BLaER1 treated with 17β-estradiol and CSF1 and Interleukin-3, amounts not matched to agents 10 nM and 100 nM (cell line): ENCODE measurements at regions not wholly inside any gene's neighbourhood (a gene's known extent, or its start where the extent isn't known, plus 50 kb on each side); places are given as distances from the start of the nearest gene placed in this dataset.

Experiments
- H3K27ac ChIP-seq, 11 experiments: shearing (Covaris generic); formaldehyde crosslinking; 2 replicates each; pipeline ENCODE4 v1.8.1; 2022
- H3K27me3 ChIP-seq, 11 experiments: shearing (Covaris generic); formaldehyde crosslinking; 2 replicates each; pipeline ENCODE4 v1.8.1; 2022
- H3K36me3 ChIP-seq, 11 experiments: shearing (Covaris generic); formaldehyde crosslinking; 2 replicates each; pipeline ENCODE4 v1.8.1; 2022
- H3K4me1 ChIP-seq, 10 experiments: shearing (Covaris generic); formaldehyde crosslinking; 2 replicates each; pipeline ENCODE4 v1.8.1; 2022
- H3K4me2 ChIP-seq, 11 experiments: shearing (Covaris generic); formaldehyde crosslinking; 2 replicates each; pipeline ENCODE4 v1.8.1; 2022
- H3K4me3 ChIP-seq, 10 experiments: shearing (Covaris generic); formaldehyde crosslinking; 2 replicates each; pipeline ENCODE4 v1.8.1; 2022
- H3K9ac ChIP-seq, 11 experiments: shearing (Covaris generic); formaldehyde crosslinking; 2 replicates each; pipeline ENCODE4 v1.8.1; 2022
- H3K9me3 ChIP-seq, 11 experiments: shearing (Covaris generic); formaldehyde crosslinking; replicated peaks in 1 of 11; 2 replicates each; pipeline ENCODE4 v1.8.1; 2022
- H4K20me1 ChIP-seq, 11 experiments: shearing (Covaris generic); formaldehyde crosslinking; 2 replicates each; pipeline ENCODE4 v1.8.1; 2022
- Cebpa-rat ChIP-seq, 11 experiments: shearing (Covaris generic); IDR thresholded peaks; 2 replicates each; pipeline ENCODE4 v1.8.1; 2022

DNA sequence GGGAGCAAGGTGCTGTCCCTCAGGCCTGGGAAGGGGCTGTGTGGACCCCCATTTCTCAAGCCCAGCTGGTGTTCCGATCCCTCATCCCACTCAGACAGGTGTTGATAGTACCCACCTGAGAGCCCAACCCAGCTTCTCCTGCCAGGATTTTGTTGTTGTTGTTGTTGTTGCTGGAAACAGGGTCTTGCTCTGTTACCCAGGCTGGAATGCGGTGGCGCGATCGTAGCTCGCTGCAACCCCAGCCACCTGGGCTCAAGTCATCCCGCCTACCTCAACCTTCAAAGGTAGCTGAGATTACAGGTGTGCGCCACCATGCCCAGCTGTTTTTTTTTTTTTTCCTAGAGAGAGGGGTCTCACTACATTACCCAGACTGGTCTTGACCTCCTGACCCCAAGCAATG lies 209.9 kb downstream of the PHETA1 start:
- H3K9ac ChIP-seq: no peak overlapping the region
- H3K36me3 ChIP-seq: no peaks in the 10 kb centered on the region
- H3K27ac ChIP-seq: no peak overlapping the region
- no peak overlapping the region for H3K4me2 ChIP-seq
- no peaks in the 10 kb centered on the region for H3K27me3 ChIP-seq
- no peak for TF ChIP-seq Cebpa-rat (IDR thresholded peaks at IDR 0.05)
- H3K4me3 ChIP-seq: no peak overlapping the region
- H3K9me3 ChIP-seq: no peaks in the 10 kb centered on the region
- no peaks in the 10 kb centered on the region for H3K4me1 ChIP-seq
- no peaks in the 10 kb centered on the region for H4K20me1 ChIP-seq

DNA sequence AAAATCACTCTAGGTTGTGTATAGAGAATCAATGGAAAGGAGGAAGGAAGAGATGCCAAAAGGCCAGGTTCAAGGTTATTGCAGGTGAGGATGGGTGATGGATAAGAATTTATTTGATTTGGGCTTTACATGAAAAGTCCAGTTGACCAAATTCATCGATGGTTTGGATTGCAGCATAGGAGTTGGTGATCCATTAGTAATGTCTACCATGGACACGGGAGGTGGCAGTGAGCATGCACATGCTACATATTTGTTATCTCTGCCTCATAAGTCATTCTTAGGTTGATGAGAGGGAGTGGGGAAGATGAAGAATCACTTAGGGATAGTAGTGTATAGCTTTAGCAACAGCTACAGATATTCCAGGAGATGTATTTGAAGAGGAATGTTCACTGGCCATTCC lies 211.4 kb downstream of the PHETA1 start:
- H3K27ac ChIP-seq: no peak overlapping the region

DNA sequence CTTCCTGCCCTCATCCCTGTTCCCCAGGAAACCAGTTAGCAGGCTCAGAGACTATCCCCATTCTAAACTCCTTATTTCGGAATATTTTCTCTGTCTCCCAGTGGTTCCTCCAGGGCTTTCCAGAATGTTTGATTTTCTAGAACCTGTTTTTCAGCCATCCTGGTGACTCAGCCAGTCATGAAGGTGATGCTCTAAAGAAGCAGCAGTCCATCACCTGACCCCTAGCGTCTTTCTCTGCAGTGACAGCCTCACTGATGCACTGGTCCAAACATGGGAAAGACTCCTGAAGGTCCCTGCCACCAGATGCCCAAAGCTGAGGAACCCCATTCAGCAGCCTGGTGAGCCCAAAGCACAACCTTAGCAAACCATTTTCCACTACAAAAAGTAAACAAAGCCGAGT lies 212.6 kb downstream of the PHETA1 start:
- Histone ChIP-seq H3K9me3 (no peaks in the 10 kb centered on the region), H3K4me1 (no peaks in the 10 kb centered on the region), H3K27ac (no peak overlapping the region), H3K9ac (no peak overlapping the region), H3K4me2 (no peak overlapping the region), H3K4me3 (no peak overlapping the region), H3K27me3 (no peaks in the 10 kb centered on the region), H4K20me1 (no peaks in the 10 kb centered on the region), H3K36me3 (no peaks in the 10 kb centered on the region)
- no peak for TF ChIP-seq Cebpa-rat (IDR thresholded peaks at IDR 0.05)

More for the DNA sequence above, 211.4 kb downstream of the PHETA1 start:
- no peaks in the 10 kb centered on the region for H3K9me3 ChIP-seq
- H3K4me3 ChIP-seq: no peak overlapping the region
- H3K9ac ChIP-seq: no peak overlapping the region
- H3K4me2 ChIP-seq: no peak overlapping the region
- no peaks in the 10 kb centered on the region for H4K20me1 ChIP-seq
- no peaks in the 10 kb centered on the region for H3K4me1 ChIP-seq
- H3K27me3 ChIP-seq: no peaks in the 10 kb centered on the region
- TF ChIP-seq Cebpa-rat (IDR thresholded peaks at IDR 0.05): no peak
- H3K36me3 ChIP-seq: no peaks in the 10 kb centered on the region

DNA sequence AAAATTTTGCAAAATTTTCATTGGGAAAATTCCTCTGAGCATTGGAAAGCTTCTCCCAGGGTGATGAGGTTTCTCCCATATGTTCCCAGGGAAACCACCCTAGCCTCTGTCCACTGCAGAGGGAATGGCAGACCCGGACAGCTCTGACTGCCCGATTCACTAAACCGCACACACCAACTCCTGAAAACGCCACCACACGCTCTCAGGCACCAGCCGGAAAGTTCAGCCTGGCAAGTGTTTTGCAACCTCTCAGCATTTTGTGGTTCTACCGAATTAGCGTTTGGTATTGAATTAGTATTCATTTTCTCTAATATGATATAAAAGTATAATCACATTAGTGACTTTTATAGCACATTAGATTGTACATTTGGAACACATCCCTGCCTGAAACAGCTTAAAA lies 213.4 kb downstream of the PHETA1 start:
- no peaks in the 10 kb centered on the region for H3K9me3 ChIP-seq
- H3K27me3 ChIP-seq: no peaks in the 10 kb centered on the region
- no peak overlapping the region for H3K9ac ChIP-seq
- no peak overlapping the region for H3K4me2 ChIP-seq
- H3K4me3 ChIP-seq: no peak overlapping the region
- peaks cover 0 to 7% (median 1%) of the 10 kb centered on the region in 10 experiments; a peak in 8 of 20 replicates for H3K4me1 ChIP-seq
- no peak for TF ChIP-seq Cebpa-rat (IDR thresholded peaks at IDR 0.05)
- H3K27ac ChIP-seq: no peak overlapping the region
- H4K20me1 ChIP-seq: no peaks in the 10 kb centered on the region
- H3K36me3 ChIP-seq: no peaks in the 10 kb centered on the region

DNA sequence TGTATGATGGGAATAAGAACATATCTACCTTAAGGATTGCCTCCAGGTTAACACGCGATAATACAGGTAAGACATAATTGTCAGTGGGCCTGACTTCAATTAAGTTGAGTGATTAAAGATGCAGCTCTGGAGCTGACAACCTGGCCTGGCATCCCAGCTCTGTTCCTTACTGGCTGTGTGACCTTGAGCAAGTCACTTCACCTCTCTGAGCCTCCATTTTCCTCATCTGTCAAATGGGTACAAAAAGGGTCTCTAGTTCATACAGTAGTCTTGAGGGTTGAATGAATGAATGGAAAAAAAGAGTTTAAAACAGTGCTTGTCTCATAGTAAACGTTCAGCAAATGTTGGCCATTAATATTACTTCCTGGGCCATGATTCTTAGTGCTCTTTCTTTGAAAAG lies 213.9 kb downstream of the PHETA1 start:
- no peaks in the 10 kb centered on the region for H3K36me3 ChIP-seq
- H3K9ac ChIP-seq: no peak overlapping the region
- no peak overlapping the region for H3K27ac ChIP-seq
- peaks cover 0 to 3% (median 0%) of the 10 kb centered on the region in 11 experiments; a peak in 1 of 22 replicates for H3K27me3 ChIP-seq
- H4K20me1 ChIP-seq: no peaks in the 10 kb centered on the region
- no peaks in the 10 kb centered on the region for H3K9me3 ChIP-seq
- no peak overlapping the region for H3K4me2 ChIP-seq
- H3K4me3 ChIP-seq: no peak overlapping the region
- no peak for TF ChIP-seq Cebpa-rat (IDR thresholded peaks at IDR 0.05)
- H3K4me1 ChIP-seq: peaks cover 0 to 12% (median 6%) of the 10 kb centered on the region in 10 experiments; a peak in 15 of 20 replicates

DNA sequence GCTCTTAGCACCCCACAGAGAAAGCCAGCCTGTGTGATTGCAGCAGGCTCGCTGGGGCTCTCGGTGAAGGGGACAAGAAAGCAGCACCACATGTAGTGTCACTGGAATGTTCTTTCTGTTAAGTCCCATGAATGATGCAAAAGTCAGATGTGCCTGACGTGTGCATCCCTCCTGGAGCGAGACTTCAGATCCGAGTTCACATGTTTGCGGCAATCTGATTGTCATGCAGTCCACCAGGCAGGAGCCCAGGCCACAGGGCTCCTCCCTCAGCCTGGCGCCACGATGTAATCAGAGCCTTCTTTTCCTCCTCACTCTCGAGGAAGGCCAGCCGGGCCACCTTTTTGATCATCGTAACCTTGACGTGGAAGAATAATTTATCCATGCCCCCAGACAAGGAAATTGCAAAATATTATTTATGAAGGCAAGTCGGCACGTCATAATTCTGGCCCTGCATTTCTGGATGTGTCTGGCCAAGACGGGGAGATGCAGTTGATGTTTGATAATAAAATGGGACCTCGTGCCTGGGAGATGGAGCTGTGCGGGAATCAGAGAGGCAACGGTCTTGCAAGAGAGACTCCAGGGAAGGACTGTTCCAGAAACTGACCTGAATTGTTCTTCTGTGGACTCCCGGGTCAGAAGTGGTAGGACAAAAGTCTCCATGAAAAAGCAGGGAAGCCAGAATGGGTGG lies 214.6 kb downstream of the PHETA1 start:
- Histone ChIP-seq H3K4me3 (no peak overlapping the region), H3K9me3 (no peaks in the 10 kb centered on the region), H3K9ac (no peak overlapping the region), H3K4me2 (no peak overlapping the region), H4K20me1 (no peaks in the 10 kb centered on the region), H3K4me1 (peaks cover 4 to 18% (median 13%) of the 10 kb centered on the region in 10 experiments; a peak in 18 of 20 replicates), H3K27ac (no peak overlapping the region), H3K27me3 (peaks cover 0 to 8% (median 0%) of the 10 kb centered on the region in 11 experiments; a peak in 1 of 22 replicates), H3K36me3 (no peaks in the 10 kb centered on the region)
- TF ChIP-seq Cebpa-rat (IDR thresholded peaks at IDR 0.05): no peak

DNA sequence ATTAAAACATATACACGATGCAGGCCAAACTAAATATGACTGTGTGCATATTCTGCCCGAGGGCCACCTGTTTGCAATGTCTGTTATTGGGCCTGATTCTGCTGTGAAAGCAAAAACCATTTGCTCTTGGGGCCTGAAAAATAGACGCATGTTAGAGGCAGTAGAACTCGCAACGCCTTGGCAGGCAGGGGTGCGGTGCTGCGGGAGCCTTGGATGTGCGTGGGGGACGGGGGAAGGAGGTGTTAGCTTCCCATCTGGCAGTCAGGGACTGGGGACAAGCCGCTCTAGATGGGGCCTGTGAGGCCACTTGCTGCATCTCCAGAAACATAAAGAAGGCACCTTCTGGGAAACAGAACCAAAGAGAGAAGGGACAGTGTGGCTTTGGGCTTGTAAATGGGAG lies 216.3 kb downstream of the PHETA1 start:
- no peaks in the 10 kb centered on the region for H4K20me1 ChIP-seq
- no peak for TF ChIP-seq Cebpa-rat (IDR thresholded peaks at IDR 0.05)
- no peak overlapping the region for H3K27ac ChIP-seq
- H3K9me3 ChIP-seq: no peaks in the 10 kb centered on the region
- H3K4me1 ChIP-seq: peaks cover 8 to 21% (median 17%) of the 10 kb centered on the region in 10 experiments; a peak in 18 of 20 replicates
- H3K4me2 ChIP-seq: no peak overlapping the region
- H3K4me3 ChIP-seq: no peak overlapping the region
- H3K9ac ChIP-seq: no peak overlapping the region
- H3K36me3 ChIP-seq: no peaks in the 10 kb centered on the region
- peaks cover 0 to 8% (median 0%) of the 10 kb centered on the region in 11 experiments; a peak in 1 of 22 replicates for H3K27me3 ChIP-seq

DNA sequence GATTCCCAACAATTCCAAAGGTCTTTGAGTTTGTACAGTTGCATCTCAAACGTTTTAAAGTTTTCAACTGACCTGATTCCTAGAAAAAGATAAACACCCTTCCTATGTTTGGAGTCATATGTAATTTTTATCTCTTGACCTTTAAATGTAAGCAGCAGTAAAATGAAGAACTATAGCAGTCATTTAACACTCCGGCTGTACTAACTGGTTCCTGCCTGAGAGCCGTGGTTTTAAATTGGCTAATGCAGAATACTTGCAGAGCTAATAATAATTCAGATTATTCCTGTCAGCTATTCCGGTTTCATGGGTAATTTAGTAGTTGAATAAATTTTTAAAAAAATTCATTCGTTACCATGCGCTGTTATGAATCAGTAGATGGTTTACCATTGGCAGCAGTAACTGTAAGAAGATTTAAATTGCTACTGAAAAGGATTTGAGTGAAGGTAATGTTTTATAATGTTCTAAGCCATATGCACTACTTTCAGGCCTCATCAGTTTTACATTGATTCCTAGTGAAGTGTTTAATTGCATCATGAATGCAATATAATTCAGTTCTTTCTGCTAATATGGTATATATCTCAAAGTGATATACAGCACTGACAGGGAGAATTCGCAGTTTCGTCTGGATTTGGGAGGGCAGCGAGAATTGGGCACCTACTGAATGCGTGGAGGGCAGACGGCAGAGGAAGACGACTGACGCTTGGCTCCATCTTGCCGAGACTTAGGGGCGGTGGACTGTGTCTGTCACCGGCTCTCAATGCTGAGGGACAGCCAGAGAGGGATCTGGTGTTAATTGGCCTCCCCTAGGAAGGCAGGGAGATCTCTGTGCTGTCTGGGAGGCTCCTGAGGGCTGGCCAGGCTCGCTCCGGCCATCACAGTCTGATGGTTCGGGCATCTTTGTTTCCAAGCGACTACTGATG lies 217.7 kb downstream of the PHETA1 start:
- Histone ChIP-seq H3K9me3 (no peaks in the 10 kb centered on the region), H3K4me3 (no peak overlapping the region), H3K36me3 (no peaks in the 10 kb centered on the region), H3K9ac (no peak overlapping the region), H3K4me2 (peak overlapping the region in 4 of 11 experiments; percentile 24 to 71 (median 44); a peak in 3 of 22 replicates), H4K20me1 (no peaks in the 10 kb centered on the region), H3K4me1 (peaks cover 8 to 21% (median 17%) of the 10 kb centered on the region in 10 experiments; a peak in 18 of 20 replicates), H3K27ac (no peak overlapping the region), H3K27me3 (peaks cover 0 to 8% (median 0%) of the 10 kb centered on the region in 11 experiments; a peak in 1 of 22 replicates)
- TF ChIP-seq Cebpa-rat (IDR thresholded peaks at IDR 0.05): no peak

DNA sequence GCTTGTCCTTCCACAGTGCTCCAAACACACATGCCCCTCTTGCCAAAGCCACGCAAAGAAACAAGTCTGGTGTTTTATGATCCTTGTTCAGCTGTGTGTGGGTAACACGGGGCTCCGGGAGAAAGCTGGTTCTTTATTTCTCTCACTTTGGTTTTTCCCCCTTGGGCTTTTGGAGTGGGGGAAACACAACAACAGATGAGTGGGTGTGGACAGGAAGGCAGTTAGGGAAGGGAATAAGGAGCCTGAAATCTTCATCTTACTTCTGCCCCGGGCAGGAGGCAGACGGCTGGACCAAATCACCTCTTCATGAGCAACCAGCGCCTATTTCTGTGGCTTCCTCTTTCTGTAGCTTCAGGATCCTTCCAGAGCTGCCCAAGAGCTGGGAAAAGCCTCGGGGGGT lies 218.5 kb downstream of the PHETA1 start:
- H3K27ac ChIP-seq: no peak overlapping the region

More for the DNA sequence above, 218.5 kb downstream of the PHETA1 start:
- Histone ChIP-seq H3K9ac (no peak overlapping the region; a peak in 1 of 22 replicates), H3K4me2 (peak overlapping the region; percentile 11 to 74 (median 57); a peak in 20 of 22 replicates), H3K4me3 (no peak overlapping the region), H3K9me3 (no peaks in the 10 kb centered on the region), H3K36me3 (no peaks in the 10 kb centered on the region), H3K27me3 (peaks cover 0 to 8% (median 0%) of the 10 kb centered on the region in 11 experiments; a peak in 1 of 22 replicates), H4K20me1 (no peaks in the 10 kb centered on the region), H3K4me1 (peaks cover 8 to 21% (median 17%) of the 10 kb centered on the region in 10 experiments; a peak in 18 of 20 replicates)
- TF ChIP-seq Cebpa-rat (IDR thresholded peaks at IDR 0.05): no peak
